ENCODE measurements at regions not wholly inside any gene's neighbourhood (a gene's known extent, or its start where the extent isn't known, plus 50 kb on each side); places are given as distances from the start of the nearest gene placed in this dataset.
"Not testable (repeated sequence)": the region's sequence is repeated elsewhere in the genome, so short reads cannot be mapped to it uniquely, and the experiment has no call there.

GRCh38 chr2:241969182-241969581 is 99.7 kb downstream of the RTP5 start:
- 97% methylated on average over 6 of the region's 6 CpGs for WGBS (ENCODE audit: insufficient coverage, insufficient replicate concordance, low lambda C conversion rate, missing lambda C conversion rate)
- not testable (repeated sequence) for H3K4me2 ChIP-seq (ENCODE audit: control insufficient read depth, insufficient read depth)
- intact Hi-C loops (cut with micrococcal nuclease; ENCODE audit: unreplicated experiment): loop anchor here (5.0 kb wide), 1 partner anchor 118 kb away; no protein-coding TSS in a partner anchor

DNA sequence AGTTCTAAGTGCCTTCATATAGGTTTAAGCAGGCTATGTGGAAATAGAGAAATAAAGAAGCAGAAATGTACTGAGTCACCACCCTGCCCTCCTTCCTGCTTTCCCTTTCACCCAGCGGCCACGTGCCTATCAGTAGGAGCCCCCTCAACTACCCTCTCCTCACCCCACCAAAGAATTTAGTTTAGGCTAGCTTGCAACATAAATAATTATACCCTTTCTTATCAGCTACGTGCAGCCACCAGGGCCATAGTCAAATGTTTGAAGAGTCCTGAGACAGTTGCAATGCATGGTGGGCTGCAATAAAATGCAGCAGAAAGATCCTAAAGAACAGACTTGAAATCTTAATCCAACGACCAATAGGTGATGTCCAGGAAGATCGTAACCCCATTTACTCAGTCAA is 101.2 kb downstream of the RTP5 start:
- CTCF ChIA-PET: no interaction called here
- H3K4me3 ChIP-seq: no peak overlapping the region
- FAIRE-seq: no peak

More at GRCh38 chr2:241969182-241969581, 99.7 kb downstream of the RTP5 start:
- DNase-seq (ENCODE audit: low read depth, low spot score); H3K4me3 ChIP-seq; H3K79me2 ChIP-seq (ENCODE audit: control insufficient read depth, insufficient read depth, low read length); H3K27me3 ChIP-seq (replicated peaks in 1 of 2; ENCODE audit: control insufficient read depth in 2 of 2, insufficient read depth in 2 of 2, low read length in 1 of 2); SMC1A ChIA-PET (ENCODE audit: uncharacterized antibody, unreplicated experiment); H2AFZ ChIP-seq (ENCODE audit: control insufficient read depth, low read depth, low read length); in situ Hi-C loops (cut with MboI); H3K27ac ChIP-seq (ENCODE audit: control insufficient read depth, insufficient read depth); POLR2A ChIA-PET; FAIRE-seq; ATAC-seq; BruUV-seq (replicated peaks); H3K36me3 ChIP-seq (ENCODE audit: control insufficient read depth in 2 of 2, insufficient read depth in 2 of 2, low read length in 1 of 2); H3K9me3 ChIP-seq (replicated peaks; ENCODE audit: control insufficient read depth, insufficient read depth, low read length); RAD21 ChIA-PET (ENCODE audit: unreplicated experiment); H4K20me1 ChIP-seq (ENCODE audit: control insufficient read depth, insufficient read depth); H3K9ac ChIP-seq (ENCODE audit: control insufficient read depth, insufficient read depth, low read length); CTCF ChIA-PET: not testable (repeated sequence)
- H3K4me1 ChIP-seq (ENCODE audit: control insufficient read depth, insufficient read depth, low read length): peaks cover 18% of the 10 kb centered on the region

More for the DNA sequence above, 101.2 kb downstream of the RTP5 start:
- TF ChIP-seq HCFC1 (IDR thresholded peaks at IDR 0.05; ENCODE audit: low read length): no peak
- TF ChIP-seq, protein P1, sequence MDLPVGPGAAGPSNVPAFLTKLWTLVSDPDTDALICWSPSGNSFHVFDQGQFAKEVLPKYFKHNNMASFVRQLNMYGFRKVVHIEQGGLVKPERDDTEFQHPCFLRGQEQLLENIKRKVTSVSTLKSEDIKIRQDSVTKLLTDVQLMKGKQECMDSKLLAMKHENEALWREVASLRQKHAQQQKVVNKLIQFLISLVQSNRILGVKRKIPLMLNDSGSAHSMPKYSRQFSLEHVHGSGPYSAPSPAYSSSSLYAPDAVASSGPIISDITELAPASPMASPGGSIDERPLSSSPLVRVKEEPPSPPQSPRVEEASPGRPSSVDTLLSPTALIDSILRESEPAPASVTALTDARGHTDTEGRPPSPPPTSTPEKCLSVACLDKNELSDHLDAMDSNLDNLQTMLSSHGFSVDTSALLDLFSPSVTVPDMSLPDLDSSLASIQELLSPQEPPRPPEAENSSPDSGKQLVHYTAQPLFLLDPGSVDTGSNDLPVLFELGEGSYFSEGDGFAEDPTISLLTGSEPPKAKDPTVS (IDR thresholded peaks at IDR 0.05; ENCODE audit: low read depth, low read length): no peak
- no peak for TF ChIP-seq YY1 (IDR thresholded peaks at IDR 0.05; ENCODE audit: low read depth, low read length)
- TF ChIP-seq TCF7 (IDR thresholded peaks at IDR 0.05; ENCODE audit: borderline replicate concordance): no peak
- TF ChIP-seq, protein P2, sequence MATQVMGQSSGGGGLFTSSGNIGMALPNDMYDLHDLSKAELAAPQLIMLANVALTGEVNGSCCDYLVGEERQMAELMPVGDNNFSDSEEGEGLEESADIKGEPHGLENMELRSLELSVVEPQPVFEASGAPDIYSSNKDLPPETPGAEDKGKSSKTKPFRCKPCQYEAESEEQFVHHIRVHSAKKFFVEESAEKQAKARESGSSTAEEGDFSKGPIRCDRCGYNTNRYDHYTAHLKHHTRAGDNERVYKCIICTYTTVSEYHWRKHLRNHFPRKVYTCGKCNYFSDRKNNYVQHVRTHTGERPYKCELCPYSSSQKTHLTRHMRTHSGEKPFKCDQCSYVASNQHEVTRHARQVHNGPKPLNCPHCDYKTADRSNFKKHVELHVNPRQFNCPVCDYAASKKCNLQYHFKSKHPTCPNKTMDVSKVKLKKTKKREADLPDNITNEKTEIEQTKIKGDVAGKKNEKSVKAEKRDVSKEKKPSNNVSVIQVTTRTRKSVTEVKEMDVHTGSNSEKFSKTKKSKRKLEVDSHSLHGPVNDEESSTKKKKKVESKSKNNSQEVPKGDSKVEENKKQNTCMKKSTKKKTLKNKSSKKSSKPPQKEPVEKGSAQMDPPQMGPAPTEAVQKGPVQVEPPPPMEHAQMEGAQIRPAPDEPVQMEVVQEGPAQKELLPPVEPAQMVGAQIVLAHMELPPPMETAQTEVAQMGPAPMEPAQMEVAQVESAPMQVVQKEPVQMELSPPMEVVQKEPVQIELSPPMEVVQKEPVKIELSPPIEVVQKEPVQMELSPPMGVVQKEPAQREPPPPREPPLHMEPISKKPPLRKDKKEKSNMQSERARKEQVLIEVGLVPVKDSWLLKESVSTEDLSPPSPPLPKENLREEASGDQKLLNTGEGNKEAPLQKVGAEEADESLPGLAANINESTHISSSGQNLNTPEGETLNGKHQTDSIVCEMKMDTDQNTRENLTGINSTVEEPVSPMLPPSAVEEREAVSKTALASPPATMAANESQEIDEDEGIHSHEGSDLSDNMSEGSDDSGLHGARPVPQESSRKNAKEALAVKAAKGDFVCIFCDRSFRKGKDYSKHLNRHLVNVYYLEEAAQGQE (IDR thresholded peaks at IDR 0.05; ENCODE audit: low read depth, low read length): no peak
- no peak for TF ChIP-seq WRNIP1 (IDR thresholded peaks at IDR 0.05; ENCODE audit: borderline replicate concordance, low read depth, low read length)
- TF ChIP-seq SREBF2 (IDR thresholded peaks at IDR 0.05; ENCODE audit: low read length): no peak
- no peak for TF ChIP-seq SMAD5 (IDR thresholded peaks at IDR 0.05; ENCODE audit: low read depth)
- TF ChIP-seq POU2F2 (IDR thresholded peaks at IDR 0.05; ENCODE audit: borderline replicate concordance, low read depth, low read length): no peak
- TF ChIP-seq NFYB (IDR thresholded peaks at IDR 0.05; ENCODE audit: insufficient read depth, low read depth, low read length): no peak
- Histone ChIP-seq H3K27me3 (replicated peaks in 1 of 2; ENCODE audit: control insufficient read depth in 2 of 2, insufficient read depth in 2 of 2, low read length in 1 of 2) (no peaks in the 10 kb centered on the region), H2AFZ (ENCODE audit: control insufficient read depth, low read depth, low read length) (no peak overlapping the region), H3K79me2 (ENCODE audit: control insufficient read depth, insufficient read depth, low read length) (no peaks in the 10 kb centered on the region), H3K9me3 (replicated peaks; ENCODE audit: control insufficient read depth, insufficient read depth, low read length) (peaks cover 1% of the 10 kb centered on the region; the same call in 1 of the 3 replicates), H3K36me3 (ENCODE audit: control insufficient read depth in 2 of 2, insufficient read depth in 2 of 2, low read length in 1 of 2) (no peaks in the 10 kb centered on the region; a peak in 1 of 4 replicates), H3K4me2 (ENCODE audit: control insufficient read depth, insufficient read depth) (no peak overlapping the region), H3K9ac (ENCODE audit: control insufficient read depth, insufficient read depth, low read length) (no peak overlapping the region), H3K27ac (ENCODE audit: control insufficient read depth, insufficient read depth) (no peak overlapping the region), H4K20me1 (ENCODE audit: control insufficient read depth, insufficient read depth) (no peaks in the 10 kb centered on the region), H3K4me1 (ENCODE audit: control insufficient read depth, insufficient read depth, low read length) (peaks cover 16% of the 10 kb centered on the region)
- ATAC-seq: no peak
- BruUV-seq (replicated peaks): no TSS peak
- intact Hi-C loops (cut with micrococcal nuclease; ENCODE audit: unreplicated experiment): no loop called here
- SMC1A ChIA-PET (ENCODE audit: uncharacterized antibody, unreplicated experiment): no interaction called here
- in situ Hi-C loops (cut with MboI): no loop called here
- RAD21 ChIA-PET (ENCODE audit: unreplicated experiment): no interaction called here
- POLR2A ChIA-PET: no interaction called here
- DNase-seq (ENCODE audit: low read depth, low spot score): no peak
- WGBS (ENCODE audit: insufficient coverage, insufficient replicate concordance, low lambda C conversion rate, missing lambda C conversion rate): 86% methylated on average over 5 of the region's 5 CpGs
